HepG2 (cell line): ENCODE measurements at regions not wholly inside any gene's neighbourhood (a gene's known extent, or its start where the extent isn't known, plus 50 kb on each side); places are given as distances from the start of the nearest gene placed in this dataset.

Experiments
- ATF2 ChIP-seq: sonication (generic); formaldehyde crosslinking; IDR thresholded peaks from 2 replicates; pipeline ENCODE4 v1.4.0; 2020; ENCODE audit warnings: missing genetic modification reagents
- CAMTA2 ChIP-seq: sonication (generic); formaldehyde crosslinking; IDR thresholded peaks from 2 replicates; pipeline ENCODE4 v1.4.0; 2020; ENCODE audit warnings: mild to moderate bottlenecking, missing genetic modification reagents, borderline replicate concordance
- CBX5 ChIP-seq: sonication (generic); formaldehyde crosslinking; IDR thresholded peaks from 2 replicates; pipeline ENCODE4 v1.4.0; 2020; ENCODE audit warnings: missing genetic modification reagents, borderline replicate concordance
- CTCF ChIP-seq: sonication (generic); formaldehyde crosslinking; IDR thresholded peaks from 2 replicates; pipeline ENCODE4 v1.5.0; 2020; ENCODE audit warnings: mild to moderate bottlenecking, missing genetic modification reagents, moderate library complexity
- ELF1 ChIP-seq: sonication (generic); formaldehyde crosslinking; IDR thresholded peaks from 2 replicates; pipeline ENCODE4 v1.4.0; 2020; ENCODE audit warnings: missing genetic modification reagents
- KDM1A ChIP-seq: IDR thresholded peaks from 2 replicates; pipeline ENCODE4 v1.6.1; 2016; ENCODE audit warnings: missing compliant biosample characterization
- MTERF4 ChIP-seq: sonication (generic); formaldehyde crosslinking; IDR thresholded peaks from 2 replicates; pipeline ENCODE4 v1.8.0; 2023; ENCODE audit warnings: mild to moderate bottlenecking, missing genetic modification reagents
- RBM39 ChIP-seq: fragments of 200-400 bp; formaldehyde crosslinking; IDR thresholded peaks from one replicate; pipeline ENCODE4 v1.6.1; 2018; ENCODE audit warnings: antibody characterized with exemption, mild to moderate bottlenecking, low read depth, low read length; ENCODE audit not compliant: poor library complexity, severe bottlenecking
- SCMH1 ChIP-seq: sonication (generic); formaldehyde crosslinking; IDR thresholded peaks from 2 replicates; pipeline ENCODE4 v1.9.0; 2021; ENCODE audit warnings: missing genetic modification reagents, mild to moderate bottlenecking, borderline replicate concordance
- TEAD3 ChIP-seq: optimal IDR thresholded peaks from 2 replicates; pipeline ENCODE3; 2016; ENCODE audit warnings: borderline replicate concordance

GRCh38 chrX:9144701-9145241, 110.8 kb upstream of the FAM9B start:
- no peak for TF ChIP-seq SCMH1 (CRISPR knock-in tag)
- TF ChIP-seq ELF1: no peak
- no peak for TF ChIP-seq KDM1A (CRISPR knock-in tag)
- TF ChIP-seq RBM39: no peak
- TF ChIP-seq CTCF: no peak
- no peak for TF ChIP-seq ATF2 (CRISPR knock-in tag)
- TF ChIP-seq CAMTA2 (CRISPR knock-in tag): no peak
- no peak for TF ChIP-seq CBX5
- TF ChIP-seq TEAD3 (CRISPR knock-in tag): no peak
- TF ChIP-seq MTERF4: no peak
